ENCODE measurements at regions not wholly inside any gene's neighbourhood (a gene's known extent, or its start where the extent isn't known, plus 50 kb on each side); places are given as distances from the start of the nearest gene placed in this dataset.

DNA sequence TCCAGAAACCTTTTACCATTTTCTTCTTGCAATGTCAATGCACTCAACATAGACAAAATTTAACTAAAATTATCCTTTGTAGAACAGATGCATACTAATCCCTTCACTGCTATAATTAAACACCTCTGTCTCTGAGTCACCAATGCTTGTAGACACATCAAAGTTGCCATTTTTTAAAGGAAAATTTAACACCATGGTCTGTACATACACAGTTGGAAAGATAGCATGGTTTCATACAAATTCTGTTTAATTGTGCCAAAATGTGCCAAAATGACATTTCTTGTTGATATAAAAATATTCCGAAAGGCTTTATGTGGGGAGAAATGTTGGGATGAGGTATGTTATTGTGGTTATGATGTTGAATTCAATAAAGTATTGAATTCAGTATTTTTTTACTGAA lies 125.8 kb downstream of the NEUROD6 start:
- ATAC-seq (no peak), DNase-seq (no peak)
- H3K27me3 ChIP-seq, result no peaks in the 10 kb centered on the region
- intact Hi-C loops (cut with DNase I), result no loop called here
- no peaks in the 10 kb centered on the region for H3K9me3 ChIP-seq
- H3K4me1 ChIP-seq, result no peaks in the 10 kb centered on the region
- no peak overlapping the region for H3K27ac ChIP-seq
- no peak overlapping the region for H3K4me3 ChIP-seq
- H3K36me3 ChIP-seq, result no peaks in the 10 kb centered on the region
- TF ChIP-seq, protein P1, sequence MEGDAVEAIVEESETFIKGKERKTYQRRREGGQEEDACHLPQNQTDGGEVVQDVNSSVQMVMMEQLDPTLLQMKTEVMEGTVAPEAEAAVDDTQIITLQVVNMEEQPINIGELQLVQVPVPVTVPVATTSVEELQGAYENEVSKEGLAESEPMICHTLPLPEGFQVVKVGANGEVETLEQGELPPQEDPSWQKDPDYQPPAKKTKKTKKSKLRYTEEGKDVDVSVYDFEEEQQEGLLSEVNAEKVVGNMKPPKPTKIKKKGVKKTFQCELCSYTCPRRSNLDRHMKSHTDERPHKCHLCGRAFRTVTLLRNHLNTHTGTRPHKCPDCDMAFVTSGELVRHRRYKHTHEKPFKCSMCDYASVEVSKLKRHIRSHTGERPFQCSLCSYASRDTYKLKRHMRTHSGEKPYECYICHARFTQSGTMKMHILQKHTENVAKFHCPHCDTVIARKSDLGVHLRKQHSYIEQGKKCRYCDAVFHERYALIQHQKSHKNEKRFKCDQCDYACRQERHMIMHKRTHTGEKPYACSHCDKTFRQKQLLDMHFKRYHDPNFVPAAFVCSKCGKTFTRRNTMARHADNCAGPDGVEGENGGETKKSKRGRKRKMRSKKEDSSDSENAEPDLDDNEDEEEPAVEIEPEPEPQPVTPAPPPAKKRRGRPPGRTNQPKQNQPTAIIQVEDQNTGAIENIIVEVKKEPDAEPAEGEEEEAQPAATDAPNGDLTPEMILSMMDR (IDR thresholded peaks at IDR 0.05), result no peak

DNA sequence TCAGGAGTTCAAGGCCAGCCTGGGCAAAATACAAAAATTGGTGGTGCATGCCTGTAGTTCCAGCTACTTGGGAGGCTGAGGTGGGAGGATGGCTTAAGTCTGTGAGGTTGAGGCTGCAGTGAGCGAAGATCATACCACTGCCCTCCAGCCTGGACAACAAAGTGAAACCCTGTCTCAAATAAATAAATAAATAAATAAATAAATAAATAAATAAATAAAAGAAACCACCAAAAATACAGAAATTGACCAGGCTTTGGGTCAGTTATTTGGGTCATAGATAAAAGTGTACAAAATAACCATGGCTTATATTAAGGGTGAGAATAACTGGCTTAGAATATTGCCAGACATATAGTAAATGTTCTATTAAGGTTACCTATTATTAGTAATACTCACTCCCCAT lies 129.2 kb downstream of the NEUROD6 start:
- no peak overlapping the region for H3K27ac ChIP-seq
- H3K9me3 ChIP-seq, result no peaks in the 10 kb centered on the region
- H3K36me3 ChIP-seq, result no peaks in the 10 kb centered on the region
- no peak overlapping the region for H3K4me3 ChIP-seq
- no peak for ATAC-seq
- intact Hi-C loops (cut with DNase I), result no loop called here
- no peaks in the 10 kb centered on the region for H3K4me1 ChIP-seq
- TF ChIP-seq, protein P1 (IDR thresholded peaks at IDR 0.05), result no peak
- peaks cover 0 to 4% of the 10 kb centered on the region in 2 donors for H3K27me3 ChIP-seq
- DNase-seq, result no peak

DNA sequence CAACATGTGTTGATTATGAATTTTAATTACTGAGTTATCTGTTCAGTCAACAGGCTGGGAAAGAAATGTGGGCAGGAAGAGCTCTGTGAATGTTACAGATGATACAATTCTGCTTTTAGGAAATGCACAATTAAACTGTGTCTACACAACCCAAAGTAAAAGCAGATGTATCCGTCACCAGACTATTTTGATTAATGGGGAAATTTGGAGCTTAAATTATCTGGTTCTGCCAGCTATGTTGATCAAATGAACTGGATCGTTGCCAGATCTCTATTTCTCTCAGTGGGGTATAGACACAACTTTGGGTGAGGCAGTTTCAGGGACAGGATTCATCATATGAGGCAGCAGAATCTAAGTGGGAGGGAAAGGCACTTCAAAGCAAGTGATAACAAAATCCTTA lies 136.5 kb downstream of the NEUROD6 start:
- TF ChIP-seq, protein P1 (IDR thresholded peaks at IDR 0.05), result no peak
- no peaks in the 10 kb centered on the region for H3K4me1 ChIP-seq
- intact Hi-C loops (cut with DNase I), result no loop called here

DNA sequence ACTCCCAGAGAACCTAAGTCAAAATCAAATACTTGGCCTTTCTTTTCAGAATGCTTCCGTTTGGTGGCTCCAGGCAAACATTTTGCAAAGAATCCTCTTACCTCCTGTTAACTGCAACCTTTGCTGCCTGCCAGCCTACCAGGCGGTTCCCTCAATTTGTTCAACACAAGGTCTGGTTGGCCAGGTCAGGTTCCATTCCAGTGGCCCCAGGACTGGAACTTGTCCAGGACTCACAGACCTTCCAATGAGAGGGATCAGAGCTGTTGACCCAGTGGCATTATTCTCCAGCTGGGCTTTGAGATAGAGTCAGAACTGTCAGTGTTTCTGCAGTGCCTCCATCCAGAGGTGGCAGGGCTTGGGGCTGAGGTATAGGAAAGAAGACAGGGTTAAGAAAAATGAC lies 137.0 kb downstream of the NEUROD6 start:
- TF ChIP-seq, protein P1 (IDR thresholded peaks at IDR 0.05), result no peak

More for the DNA sequence above, 136.5 kb downstream of the NEUROD6 start:
- DNase-seq, result no peak
- Histone ChIP-seq H3K9me3 (peaks cover 0 to 6% of the 10 kb centered on the region in 2 donors), H3K4me3 (no peak overlapping the region), H3K27ac (no peak overlapping the region), H3K36me3 (no peaks in the 10 kb centered on the region), H3K27me3 (peaks cover 0 to 4% of the 10 kb centered on the region in 2 donors)
- no peak for ATAC-seq

DNA sequence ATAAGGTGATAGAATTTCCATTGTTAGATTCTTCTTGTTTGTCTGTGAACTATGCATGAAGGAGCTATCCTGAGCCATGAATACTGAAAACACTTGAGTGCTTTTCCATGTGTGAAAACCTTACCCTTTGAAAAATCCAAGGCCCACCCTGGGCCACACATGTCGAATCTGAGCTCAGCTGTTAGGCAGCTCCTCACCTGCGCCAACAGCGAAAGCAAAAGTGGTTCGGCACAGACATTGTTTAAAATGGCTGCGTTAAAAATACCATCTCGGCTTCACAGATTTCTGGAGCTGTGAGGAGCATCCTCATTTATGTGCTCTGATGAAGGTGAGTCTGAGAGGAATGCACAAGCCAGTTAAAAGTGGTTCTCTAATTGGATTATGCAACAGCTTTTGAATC lies 137.7 kb downstream of the NEUROD6 start:
- H3K36me3 ChIP-seq, result no peaks in the 10 kb centered on the region
- no peak overlapping the region for H3K4me3 ChIP-seq
- intact Hi-C loops (cut with DNase I), result no loop called here
- H3K9me3 ChIP-seq, result peaks cover 0 to 11% of the 10 kb centered on the region in 2 donors
- DNase-seq (no peak), ATAC-seq (no peak)
- H3K27me3 ChIP-seq, result no peaks in the 10 kb centered on the region
- TF ChIP-seq, protein P1 (IDR thresholded peaks at IDR 0.05), result no peak
- no peaks in the 10 kb centered on the region for H3K4me1 ChIP-seq
- H3K27ac ChIP-seq, result no peak overlapping the region

More for the DNA sequence above, 137.0 kb downstream of the NEUROD6 start:
- intact Hi-C loops (cut with DNase I), result no loop called here
- ATAC-seq (no peak), DNase-seq (no peak)
- peaks cover 0 to 6% of the 10 kb centered on the region in 2 donors for H3K9me3 ChIP-seq
- H3K4me3 ChIP-seq, result no peak overlapping the region
- no peaks in the 10 kb centered on the region for H3K36me3 ChIP-seq
- peaks cover 0 to 1% of the 10 kb centered on the region in 2 donors for H3K27me3 ChIP-seq
- no peaks in the 10 kb centered on the region for H3K4me1 ChIP-seq
- H3K27ac ChIP-seq, result no peak overlapping the region
